ENCODE measurements at regions not wholly inside any gene's neighbourhood (a gene's known extent, or its start where the extent isn't known, plus 50 kb on each side); places are given as distances from the start of the nearest gene placed in this dataset.

DNA sequence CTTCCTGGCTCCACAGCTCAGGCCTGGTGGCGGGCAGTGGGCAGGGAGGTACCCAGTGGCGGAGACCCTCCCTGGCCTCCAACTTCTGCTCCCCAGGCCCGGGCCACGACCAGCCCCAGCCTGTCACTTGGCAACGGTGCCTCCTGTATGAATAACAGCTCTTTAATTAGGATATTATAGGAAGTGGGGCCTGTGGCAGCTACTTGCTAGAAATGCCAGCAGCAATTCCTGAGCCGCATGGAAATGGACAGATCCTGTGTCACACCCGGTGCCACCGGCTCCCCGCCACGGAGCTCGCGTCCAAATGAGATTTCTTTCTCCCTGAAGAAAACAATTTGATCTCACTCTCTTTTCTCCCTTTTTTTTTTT is 104.5 kb downstream of the CHST1 start:
- TF ChIP-seq, protein P1, sequence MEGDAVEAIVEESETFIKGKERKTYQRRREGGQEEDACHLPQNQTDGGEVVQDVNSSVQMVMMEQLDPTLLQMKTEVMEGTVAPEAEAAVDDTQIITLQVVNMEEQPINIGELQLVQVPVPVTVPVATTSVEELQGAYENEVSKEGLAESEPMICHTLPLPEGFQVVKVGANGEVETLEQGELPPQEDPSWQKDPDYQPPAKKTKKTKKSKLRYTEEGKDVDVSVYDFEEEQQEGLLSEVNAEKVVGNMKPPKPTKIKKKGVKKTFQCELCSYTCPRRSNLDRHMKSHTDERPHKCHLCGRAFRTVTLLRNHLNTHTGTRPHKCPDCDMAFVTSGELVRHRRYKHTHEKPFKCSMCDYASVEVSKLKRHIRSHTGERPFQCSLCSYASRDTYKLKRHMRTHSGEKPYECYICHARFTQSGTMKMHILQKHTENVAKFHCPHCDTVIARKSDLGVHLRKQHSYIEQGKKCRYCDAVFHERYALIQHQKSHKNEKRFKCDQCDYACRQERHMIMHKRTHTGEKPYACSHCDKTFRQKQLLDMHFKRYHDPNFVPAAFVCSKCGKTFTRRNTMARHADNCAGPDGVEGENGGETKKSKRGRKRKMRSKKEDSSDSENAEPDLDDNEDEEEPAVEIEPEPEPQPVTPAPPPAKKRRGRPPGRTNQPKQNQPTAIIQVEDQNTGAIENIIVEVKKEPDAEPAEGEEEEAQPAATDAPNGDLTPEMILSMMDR (IDR thresholded peaks at IDR 0.05): no peak
- TF ChIP-seq POLR2AphosphoS5 (IDR thresholded peaks at IDR 0.05) (no peak), POLR2A (IDR thresholded peaks at IDR 0.05) (no peak), EP300 (IDR thresholded peaks at IDR 0.05; ENCODE audit: low read depth) (no peak)
